ENCODE measurements at regions not wholly inside any gene's neighbourhood (a gene's known extent, or its start where the extent isn't known, plus 50 kb on each side); places are given as distances from the start of the nearest gene placed in this dataset.
"Not testable (repeated sequence)": the region's sequence is repeated elsewhere in the genome, so short reads cannot be mapped to it uniquely, and the experiment has no call there.

- Mint-ChIP-seq H3K4me3 (no peak overlapping the region), H3K9me3 (peaks cover 7 to 32% (median 15%) of the 10 kb centered on the region in 11 donors), H3K27ac (no peak overlapping the region), H3K4me1 (no peaks in the 10 kb centered on the region), H3K27me3 (no peaks in the 10 kb centered on the region), H3K36me3 (peaks cover 2 to 8% (median 4%) of the 10 kb centered on the region in 5 donors)
- Histone ChIP-seq H3K27me3 (ENCODE audit: control insufficient read depth in 2 of 2, insufficient read depth in 2 of 2, low read length in 2 of 2) (no peaks in the 10 kb centered on the region), H3K9me3 (ENCODE audit: control insufficient read depth in 2 of 3, low read length in 3 of 3) (peaks cover 0 to 6% (median 0%) of the 10 kb centered on the region in 3 experiments), H3K4me1 (ENCODE audit: control insufficient read depth in 2 of 2, insufficient read depth in 2 of 2, low read length in 2 of 2) (no peaks in the 10 kb centered on the region), H3K36me3 (ENCODE audit: control insufficient read depth in 2 of 3, insufficient read depth in 3 of 3, low read length in 3 of 3) (no peaks in the 10 kb centered on the region), H3K27ac (ENCODE audit: low read depth, low read length) (no peak overlapping the region), H3K4me3 (ENCODE audit: low read length) (no peak overlapping the region)
- intact Hi-C loops (cut with micrococcal nuclease), result no loop called here
- ATAC-seq (no peak), DNase-seq (no peak)
- ChIA-PET POLR2A (no interaction called here), CTCF (no interaction called here)
These were observed 245.9 kb upstream of the DDHD1 start for GRCh38 chr14:53399057-53399456.

GRCh38 chr14:53398616-53399015 lies 245.5 kb upstream of the DDHD1 start:
- Histone ChIP-seq H3K27ac (ENCODE audit: low read depth, low read length) (no peak overlapping the region), H3K4me3 (ENCODE audit: low read length) (no peak overlapping the region), H3K27me3 (ENCODE audit: control insufficient read depth in 2 of 2, insufficient read depth in 2 of 2, low read length in 2 of 2) (no peaks in the 10 kb centered on the region), H3K36me3 (ENCODE audit: control insufficient read depth in 2 of 3, insufficient read depth in 3 of 3, low read length in 3 of 3) (no peaks in the 10 kb centered on the region), H3K4me1 (ENCODE audit: control insufficient read depth in 2 of 2, insufficient read depth in 2 of 2, low read length in 2 of 2) (no peaks in the 10 kb centered on the region), H3K9me3 (ENCODE audit: control insufficient read depth in 2 of 3, low read length in 3 of 3) (peaks cover 0 to 6% (median 0%) of the 10 kb centered on the region in 3 experiments)
- CTCF ChIA-PET, result no interaction called here
- Mint-ChIP-seq H3K4me1 (no peaks in the 10 kb centered on the region), H3K4me3 (no peak overlapping the region), H3K27me3 (no peaks in the 10 kb centered on the region), H3K27ac (no peak overlapping the region), H3K9me3 (peaks cover 7 to 33% (median 16%) of the 10 kb centered on the region in 11 donors), H3K36me3 (peaks cover 2 to 9% (median 4%) of the 10 kb centered on the region in 5 donors)
- DNase-seq, result no peak
- POLR2A ChIA-PET, result no interaction called here
- intact Hi-C loops (cut with micrococcal nuclease), result no loop called here
- ATAC-seq, result no peak

GRCh38 chr14:53395267-53395666 lies 242.1 kb upstream of the DDHD1 start:
- ATAC-seq; H3K27ac ChIP-seq (ENCODE audit: low read depth, low read length); H3K4me1 ChIP-seq (ENCODE audit: control insufficient read depth in 2 of 2, insufficient read depth in 2 of 2, low read length in 2 of 2); H3K27ac Mint-ChIP-seq; H3K27me3 ChIP-seq (ENCODE audit: control insufficient read depth in 2 of 2, insufficient read depth in 2 of 2, low read length in 2 of 2); DNase-seq; H3K9me3 ChIP-seq (ENCODE audit: control insufficient read depth in 2 of 3, low read length in 3 of 3); POLR2A ChIA-PET; H3K36me3 ChIP-seq (ENCODE audit: control insufficient read depth in 2 of 3, insufficient read depth in 3 of 3, low read length in 3 of 3); CTCF ChIA-PET; H3K4me1 Mint-ChIP-seq; H3K27me3 Mint-ChIP-seq; H3K4me3 ChIP-seq (ENCODE audit: low read length); intact Hi-C loops (cut with micrococcal nuclease); H3K4me3 Mint-ChIP-seq: not testable (repeated sequence)
- peaks cover 7 to 33% (median 15%) of the 10 kb centered on the region in 11 donors for H3K9me3 Mint-ChIP-seq
- peaks cover 2 to 14% (median 8%) of the 10 kb centered on the region in 5 donors for H3K36me3 Mint-ChIP-seq

- no peak overlapping the region for H3K27ac Mint-ChIP-seq
- ATAC-seq (no peak), DNase-seq (no peak)
- no peak overlapping the region for H3K27ac ChIP-seq (ENCODE audit: low read depth, low read length)
- peaks cover 7 to 28% (median 15%) of the 10 kb centered on the region in 11 donors for H3K9me3 Mint-ChIP-seq
- H3K27me3 Mint-ChIP-seq, result no peaks in the 10 kb centered on the region
- ChIA-PET POLR2A (no interaction called here), CTCF (no interaction called here)
- peaks cover 2 to 14% (median 8%) of the 10 kb centered on the region in 5 donors for H3K36me3 Mint-ChIP-seq
- H3K36me3 ChIP-seq (ENCODE audit: control insufficient read depth in 2 of 3, insufficient read depth in 3 of 3, low read length in 3 of 3), result no peaks in the 10 kb centered on the region
- H3K4me3 Mint-ChIP-seq, result no peak overlapping the region
- no peaks in the 10 kb centered on the region for H3K4me1 Mint-ChIP-seq
- no peaks in the 10 kb centered on the region for H3K4me1 ChIP-seq (ENCODE audit: control insufficient read depth in 2 of 2, insufficient read depth in 2 of 2, low read length in 2 of 2)
- no peak overlapping the region for H3K4me3 ChIP-seq (ENCODE audit: low read length)
- H3K9me3 ChIP-seq (ENCODE audit: control insufficient read depth in 2 of 3, low read length in 3 of 3), result peaks cover 0 to 6% (median 0%) of the 10 kb centered on the region in 3 experiments
- intact Hi-C loops (cut with micrococcal nuclease), result no loop called here
- no peaks in the 10 kb centered on the region for H3K27me3 ChIP-seq (ENCODE audit: control insufficient read depth in 2 of 2, insufficient read depth in 2 of 2, low read length in 2 of 2)
These were observed 238.6 kb upstream of the DDHD1 start for GRCh38 chr14:53391631-53392285.

- Mint-ChIP-seq H3K36me3 (peaks cover 2 to 14% (median 8%) of the 10 kb centered on the region in 5 donors), H3K4me1 (no peaks in the 10 kb centered on the region), H3K9me3 (peaks cover 3 to 23% (median 11%) of the 10 kb centered on the region in 11 donors), H3K27ac (no peak overlapping the region), H3K27me3 (no peaks in the 10 kb centered on the region), H3K4me3 (no peak overlapping the region)
- Histone ChIP-seq H3K4me1 (ENCODE audit: control insufficient read depth in 2 of 2, insufficient read depth in 2 of 2, low read length in 2 of 2) (no peaks in the 10 kb centered on the region), H3K27me3 (ENCODE audit: control insufficient read depth in 2 of 2, insufficient read depth in 2 of 2, low read length in 2 of 2) (no peaks in the 10 kb centered on the region), H3K36me3 (ENCODE audit: control insufficient read depth in 2 of 3, insufficient read depth in 3 of 3, low read length in 3 of 3) (no peaks in the 10 kb centered on the region), H3K27ac (ENCODE audit: low read depth, low read length) (no peak overlapping the region), H3K9me3 (ENCODE audit: control insufficient read depth in 2 of 3, low read length in 3 of 3) (peaks cover 0 to 6% (median 0%) of the 10 kb centered on the region in 3 experiments), H3K4me3 (ENCODE audit: low read length) (no peak overlapping the region)
- DNase-seq (no peak), ATAC-seq (no peak)
- intact Hi-C loops (cut with micrococcal nuclease), result no loop called here
- POLR2A ChIA-PET, result no interaction called here
- CTCF ChIA-PET, result no interaction called here
These were observed 238.0 kb upstream of the DDHD1 start for GRCh38 chr14:53391156-53391555.

GRCh38 chr14:53390008-53390407 lies 236.9 kb upstream of the DDHD1 start:
- Mint-ChIP-seq H3K4me1 (no peaks in the 10 kb centered on the region), H3K36me3 (peaks cover 2 to 14% (median 8%) of the 10 kb centered on the region in 5 donors), H3K27me3 (no peaks in the 10 kb centered on the region), H3K4me3 (no peak overlapping the region), H3K9me3 (peaks cover 0 to 15% (median 9%) of the 10 kb centered on the region in 11 donors), H3K27ac (no peak overlapping the region)
- POLR2A ChIA-PET, result no interaction called here
- DNase-seq, result no peak
- Histone ChIP-seq H3K27me3 (ENCODE audit: control insufficient read depth in 2 of 2, insufficient read depth in 2 of 2, low read length in 2 of 2) (no peaks in the 10 kb centered on the region), H3K9me3 (ENCODE audit: control insufficient read depth in 2 of 3, low read length in 3 of 3) (peaks cover 0 to 2% (median 0%) of the 10 kb centered on the region in 3 experiments), H3K4me1 (ENCODE audit: control insufficient read depth in 2 of 2, insufficient read depth in 2 of 2, low read length in 2 of 2) (no peaks in the 10 kb centered on the region), H3K4me3 (ENCODE audit: low read length) (no peak overlapping the region), H3K27ac (ENCODE audit: low read depth, low read length) (no peak overlapping the region), H3K36me3 (ENCODE audit: control insufficient read depth in 2 of 3, insufficient read depth in 3 of 3, low read length in 3 of 3) (no peaks in the 10 kb centered on the region)
- intact Hi-C loops (cut with micrococcal nuclease), result no loop called here
- ATAC-seq, result no peak
- CTCF ChIA-PET, result no interaction called here

- Histone ChIP-seq H3K9me3 (ENCODE audit: control insufficient read depth in 2 of 3, low read length in 3 of 3) (no peaks in the 10 kb centered on the region), H3K4me1 (ENCODE audit: control insufficient read depth in 2 of 2, insufficient read depth in 2 of 2, low read length in 2 of 2) (no peaks in the 10 kb centered on the region), H3K4me3 (ENCODE audit: low read length) (no peak overlapping the region), H3K27ac (ENCODE audit: low read depth, low read length) (no peak overlapping the region), H3K36me3 (ENCODE audit: control insufficient read depth in 2 of 3, insufficient read depth in 3 of 3, low read length in 3 of 3) (no peaks in the 10 kb centered on the region), H3K27me3 (ENCODE audit: control insufficient read depth in 2 of 2, insufficient read depth in 2 of 2, low read length in 2 of 2) (no peaks in the 10 kb centered on the region)
- intact Hi-C loops (cut with micrococcal nuclease), result no loop called here
- no peak for DNase-seq
- Mint-ChIP-seq H3K27me3 (no peaks in the 10 kb centered on the region), H3K36me3 (peaks cover 0 to 13% (median 7%) of the 10 kb centered on the region in 5 donors), H3K4me3 (no peak overlapping the region), H3K27ac (no peak overlapping the region), H3K4me1 (no peaks in the 10 kb centered on the region), H3K9me3 (peaks cover 0 to 7% (median 3%) of the 10 kb centered on the region in 11 donors)
- POLR2A ChIA-PET, result no interaction called here
- ATAC-seq, result no peak
- CTCF ChIA-PET, result no interaction called here
These were observed 236.1 kb upstream of the DDHD1 start for GRCh38 chr14:53389202-53389601.
